ENCODE measurements at regions not wholly inside any gene's neighbourhood (a gene's known extent, or its start where the extent isn't known, plus 50 kb on each side); places are given as distances from the start of the nearest gene placed in this dataset.

DNA sequence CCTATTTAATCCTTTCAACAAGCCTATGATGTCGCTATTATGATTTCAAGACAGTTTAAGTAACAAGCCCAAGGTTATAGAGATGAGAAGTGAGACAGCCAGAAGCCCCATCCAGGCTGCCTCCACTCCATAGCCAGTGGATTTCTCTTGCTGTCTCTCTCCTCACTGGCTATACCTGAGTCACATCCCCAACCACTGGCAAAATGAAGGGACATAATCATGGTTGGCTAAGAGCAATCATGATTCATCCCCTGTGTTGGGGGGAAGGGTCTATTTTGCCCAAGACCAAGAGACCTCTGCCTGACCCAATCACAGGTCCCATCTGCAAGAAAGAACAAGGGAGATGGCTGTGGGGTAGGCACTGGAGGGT, 334.9 kb upstream of the GATB start:
- no peak for DNase-seq (ENCODE audit: low spot score)

DNA sequence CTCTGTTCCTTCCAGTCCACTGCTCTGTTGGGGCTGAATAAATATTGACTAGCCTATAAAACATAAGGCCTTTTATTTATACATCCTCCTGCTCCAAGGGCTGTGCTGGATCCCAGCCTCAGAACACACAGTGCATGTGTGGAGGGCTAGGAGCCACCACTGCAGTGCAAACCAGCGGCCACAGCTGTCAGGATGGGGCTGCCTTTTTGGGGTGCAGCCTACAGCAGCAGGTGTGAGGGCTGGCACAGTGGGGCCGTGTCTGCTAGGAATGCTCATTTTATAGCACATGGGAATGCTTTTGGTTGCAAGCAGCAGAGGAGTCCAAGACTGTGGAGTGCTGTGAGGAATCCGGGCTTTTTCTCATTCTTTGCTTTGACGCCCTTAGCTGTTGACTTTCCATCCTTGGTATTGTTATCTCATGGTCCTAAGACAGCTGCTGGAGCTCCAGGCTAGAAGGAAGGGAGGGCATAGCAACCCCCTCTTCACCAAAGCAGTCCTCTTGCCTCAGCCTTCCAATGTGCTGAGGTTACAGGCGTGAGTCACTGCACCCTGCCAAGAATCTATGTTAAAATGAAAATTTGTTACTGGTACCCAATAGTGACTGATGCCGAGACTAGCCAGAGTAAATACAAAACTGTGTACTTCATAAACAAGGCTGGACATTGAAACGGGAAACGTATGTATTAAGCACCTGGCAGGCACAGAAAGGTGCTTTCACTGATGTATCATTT, 334.3 kb upstream of the GATB start:
- no peak for DNase-seq (ENCODE audit: low spot score)

DNA sequence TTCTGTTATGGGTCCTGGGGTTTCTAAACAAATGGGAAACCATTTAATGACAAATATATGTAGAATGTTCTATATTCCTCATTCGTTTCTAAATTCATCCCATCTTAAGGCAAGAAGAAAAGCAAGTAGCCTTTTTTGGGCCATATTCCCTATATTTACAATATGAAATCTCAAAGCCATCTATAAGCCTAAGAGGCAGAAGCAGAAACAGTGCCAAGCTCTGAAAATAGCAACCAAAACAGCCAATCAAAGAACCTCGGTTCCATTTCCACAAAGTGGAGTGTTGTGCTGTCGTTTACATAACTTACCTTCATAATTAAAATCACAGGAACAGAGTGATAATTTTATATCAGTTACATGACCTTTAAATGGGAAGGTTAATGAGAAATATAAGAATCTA, 330.6 kb upstream of the GATB start:
- DNase-seq (ENCODE audit: low spot score) = no peak

DNA sequence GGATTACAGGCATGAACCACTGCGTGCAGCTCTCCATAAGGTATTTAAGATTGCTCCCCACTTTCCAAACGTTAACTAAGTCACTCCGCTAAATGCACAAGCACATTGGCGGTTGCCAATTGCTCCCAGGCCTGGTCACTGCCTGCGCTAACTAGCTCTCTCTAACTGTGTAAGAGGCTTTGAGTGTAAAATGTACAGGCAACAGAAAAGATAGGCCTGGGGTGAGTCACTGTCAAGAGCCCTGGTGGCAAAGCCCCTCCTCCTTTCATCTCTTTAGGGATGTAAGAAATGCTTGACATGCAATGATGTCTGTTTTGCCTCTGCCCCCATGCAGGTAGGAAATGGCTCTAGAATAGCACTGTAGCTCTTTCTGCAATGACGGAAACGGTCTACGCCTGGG, 329.7 kb upstream of the GATB start:
- DNase-seq (ENCODE audit: low spot score) = no peak

DNA sequence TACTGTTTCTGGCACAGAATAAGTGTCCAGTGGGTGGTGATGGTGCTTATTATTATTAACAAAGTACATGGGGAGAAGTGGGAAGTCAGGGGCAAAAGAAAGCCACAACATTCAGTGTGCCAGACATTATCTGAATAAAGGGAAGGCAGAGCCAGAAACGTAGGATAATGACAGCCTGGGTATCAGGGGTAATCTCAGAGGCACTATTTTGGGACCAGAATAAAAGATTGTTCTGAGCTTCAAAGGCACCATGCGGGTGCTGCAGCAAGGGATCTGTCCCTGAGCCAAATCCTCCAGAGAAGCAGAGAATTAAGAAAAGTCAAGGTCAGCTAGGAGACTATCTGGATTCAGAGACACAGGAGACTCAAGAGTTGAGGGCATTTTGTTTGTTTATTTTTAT, 328.8 kb upstream of the GATB start:
- no peak for DNase-seq (ENCODE audit: low spot score)

DNA sequence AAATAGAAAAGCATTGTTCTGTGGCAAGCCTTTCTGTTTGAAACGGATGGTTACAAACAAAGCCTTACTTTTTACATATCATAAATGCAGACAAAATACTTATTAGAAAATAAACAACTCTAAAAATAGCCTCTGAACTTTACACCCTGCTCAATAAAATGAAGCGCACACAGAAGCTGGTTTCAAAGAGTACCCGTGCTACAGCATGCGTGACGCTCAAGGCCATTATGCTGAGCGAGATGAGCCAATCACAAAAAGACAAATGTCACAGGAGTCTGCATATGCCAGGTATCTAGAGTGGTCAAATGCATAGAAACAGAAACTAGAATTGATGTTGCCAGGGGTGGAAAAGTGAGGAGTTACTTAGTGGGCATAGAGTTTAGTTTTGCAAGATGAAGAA, 326.5 kb upstream of the GATB start:
- DNase-seq (ENCODE audit: low spot score) = no peak

DNA sequence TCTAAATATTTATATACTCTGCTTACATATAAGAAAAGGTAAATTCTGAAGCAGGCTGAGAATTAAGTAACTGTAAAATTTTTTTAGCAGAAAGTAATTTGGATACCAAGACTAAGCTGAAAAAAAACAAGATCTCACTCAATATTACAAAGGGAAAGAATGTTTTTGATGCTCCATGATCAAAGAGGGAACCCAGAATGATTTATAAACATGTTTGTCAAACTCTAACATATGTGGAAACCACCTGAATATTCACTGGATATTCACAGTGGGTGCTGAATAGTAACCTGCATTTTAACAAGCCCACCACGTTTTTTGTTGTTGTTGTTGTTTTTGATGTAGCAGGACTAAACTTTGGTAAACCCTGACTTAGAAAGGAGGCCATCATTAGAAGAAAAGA, 324.9 kb upstream of the GATB start:
- DNase-seq (ENCODE audit: low spot score) = no peak

DNA sequence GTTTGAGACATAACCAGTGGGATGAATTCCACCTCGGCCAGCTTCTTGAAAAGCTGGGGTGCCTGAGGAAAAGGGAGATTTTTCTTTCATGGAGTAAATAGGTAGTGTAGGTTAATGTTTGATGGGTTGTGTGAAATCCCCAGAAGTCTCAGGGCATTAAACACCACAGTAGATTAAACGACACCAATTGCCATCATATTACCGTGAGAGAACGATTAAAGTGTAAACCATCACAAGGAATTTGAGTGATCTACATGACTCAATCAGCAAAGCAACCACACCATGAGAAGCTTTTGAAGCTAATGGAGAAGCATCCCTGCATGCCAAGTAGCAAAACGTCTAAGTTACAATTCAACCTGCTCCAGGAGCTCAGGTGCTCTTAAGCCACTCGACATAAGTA, 322.5 kb upstream of the GATB start:
- DNase-seq (ENCODE audit: low spot score) = no peak

DNA sequence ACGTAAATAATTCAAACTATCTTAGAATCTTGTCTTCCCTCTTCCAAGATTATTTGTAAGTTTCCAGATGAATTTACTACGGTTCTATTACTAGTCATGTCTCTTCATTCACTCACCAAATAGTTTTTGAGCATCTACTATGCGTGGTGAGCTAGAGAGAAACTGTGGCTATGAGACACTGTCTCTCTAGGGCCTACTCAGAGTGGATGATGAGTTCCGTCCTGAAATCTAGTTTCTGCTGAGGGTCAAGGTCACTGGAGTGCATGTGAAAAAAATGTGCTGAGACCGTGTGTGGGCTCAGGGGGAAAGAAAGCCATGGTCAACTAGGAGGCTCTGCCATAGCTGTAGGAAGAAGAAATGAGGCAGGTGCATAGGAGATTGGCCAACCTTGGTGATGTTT, 320.2 kb upstream of the GATB start:
- no peak for DNase-seq (ENCODE audit: low spot score)

DNA sequence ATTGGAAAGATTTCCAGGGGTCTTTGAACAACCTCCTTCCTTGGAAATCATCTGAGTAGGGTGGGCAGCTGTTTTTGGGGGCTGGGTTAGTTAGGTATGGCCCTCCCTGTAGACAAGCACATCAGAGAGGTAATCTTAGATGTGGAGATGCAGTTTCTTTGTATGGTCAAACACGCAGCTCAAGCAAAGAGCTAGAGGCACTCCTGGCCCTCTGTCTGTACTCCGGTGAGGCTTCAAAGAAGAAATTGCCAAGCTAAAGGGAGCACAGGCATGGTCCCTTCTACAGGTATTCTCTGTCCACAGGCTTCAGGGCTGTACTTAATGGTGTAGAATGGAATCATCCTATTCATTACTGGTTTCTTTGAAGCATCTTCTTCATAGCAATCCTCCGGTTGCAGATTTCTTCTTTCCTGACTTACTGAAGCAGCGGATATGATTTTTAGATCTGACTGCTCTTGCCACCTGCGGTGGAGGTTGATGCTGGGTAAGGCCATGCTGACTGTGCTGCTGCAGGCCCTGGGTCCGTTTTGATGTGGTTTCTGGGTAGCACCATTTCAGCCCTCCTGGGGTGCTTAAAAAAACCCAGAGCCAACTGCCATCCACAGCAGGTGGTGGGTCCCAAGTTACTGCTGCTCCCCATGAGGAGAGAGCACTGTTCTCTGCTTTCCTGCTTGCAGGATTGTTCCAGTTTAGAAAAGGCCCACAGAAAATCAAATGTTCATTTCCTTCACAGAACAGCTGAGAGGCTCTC, 318.9 kb upstream of the GATB start:
- DNase-seq (ENCODE audit: low spot score) = no peak

DNA sequence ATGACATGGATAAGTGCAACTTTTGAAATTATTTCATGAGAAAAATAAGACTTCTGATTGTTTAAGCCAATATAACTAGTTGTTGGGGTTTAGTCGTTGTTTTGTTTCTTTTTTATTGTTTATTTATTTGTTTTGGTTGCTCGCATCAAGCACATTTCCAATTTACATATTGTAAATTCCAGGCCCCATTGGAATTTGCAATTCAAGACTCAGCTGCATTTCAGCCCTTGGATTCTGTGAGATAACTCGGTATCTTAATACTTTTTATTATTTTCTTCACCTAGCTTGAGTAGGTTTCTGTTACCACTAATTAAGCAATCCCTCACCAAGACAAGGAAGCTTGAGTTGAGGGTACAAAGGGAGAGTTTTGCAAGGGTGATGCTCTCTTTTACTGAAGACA, 318.3 kb upstream of the GATB start:
- DNase-seq (ENCODE audit: low spot score) = no peak

DNA sequence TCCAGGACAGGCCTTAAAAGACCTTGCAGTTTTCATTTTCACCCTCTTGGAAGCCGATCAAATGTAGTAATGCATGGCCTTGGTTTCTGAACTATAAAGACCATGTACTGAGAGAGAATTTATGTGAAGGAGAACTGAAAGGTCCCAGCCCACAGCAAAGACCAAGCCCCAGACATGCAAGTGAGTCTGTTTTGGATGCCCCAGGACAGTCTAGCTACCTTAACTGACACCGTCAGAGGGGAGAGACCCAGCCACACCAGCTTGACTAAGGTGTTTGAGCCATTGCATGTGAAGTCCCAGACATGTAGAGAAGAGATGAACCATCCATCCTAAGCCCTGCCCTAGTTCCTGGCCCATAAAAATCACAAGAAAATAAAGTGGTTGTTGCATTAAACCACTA, 316.8 kb upstream of the GATB start:
- no peak for DNase-seq (ENCODE audit: low spot score)

DNA sequence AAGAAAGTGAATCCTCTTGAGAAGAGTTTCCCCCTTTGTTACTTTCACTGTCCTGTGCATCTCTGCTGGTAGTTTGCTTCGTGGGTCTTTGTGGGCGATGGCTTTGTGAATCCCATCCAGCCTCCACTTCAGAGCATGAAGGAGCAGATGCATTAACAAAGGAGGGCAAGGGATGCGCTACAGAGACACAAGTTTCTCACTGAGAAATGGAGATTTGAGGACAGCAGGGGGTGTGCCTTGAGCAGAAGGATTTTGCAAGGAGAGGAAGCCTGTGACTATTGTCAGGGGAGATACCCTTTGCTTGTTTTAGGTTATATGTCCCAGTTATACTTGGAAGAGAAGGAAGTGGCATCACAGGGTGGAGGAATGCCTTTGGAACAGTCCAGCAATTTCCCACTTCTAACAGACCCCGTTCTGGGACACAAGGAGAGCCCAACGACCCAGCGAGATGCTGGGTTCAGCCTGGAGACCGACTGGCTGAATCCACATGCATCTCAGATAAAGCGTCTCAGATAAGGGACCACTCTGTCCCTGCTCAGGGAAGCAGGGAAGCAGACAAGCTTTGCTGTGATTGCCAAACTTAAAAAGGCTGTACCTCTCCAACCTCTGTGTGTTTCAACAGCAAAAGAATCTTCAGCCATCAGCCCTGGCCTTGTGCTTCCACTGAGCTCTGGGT, 314.6 kb upstream of the GATB start:
- DNase-seq (ENCODE audit: low spot score) = no peak

DNA sequence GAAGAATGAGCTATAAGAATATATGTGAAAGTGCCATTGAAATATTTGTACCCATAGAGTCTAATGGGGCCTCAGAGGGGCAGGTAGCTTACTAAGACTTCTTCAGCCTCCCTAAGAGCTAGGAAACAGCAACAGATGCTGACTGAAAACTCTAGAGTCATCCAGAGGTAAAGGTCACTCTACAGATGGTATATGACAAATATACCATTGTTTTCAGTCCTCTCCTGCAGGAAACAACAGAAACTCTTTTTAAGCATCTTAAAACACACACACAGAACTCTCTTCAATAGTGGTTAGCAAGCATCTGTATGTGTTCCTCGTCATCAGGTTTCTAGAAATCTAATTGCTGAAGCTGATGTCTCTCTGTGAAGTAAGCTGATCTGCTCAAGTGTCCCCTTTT, 313.8 kb upstream of the GATB start:
- no peak for DNase-seq (ENCODE audit: low spot score)

DNA sequence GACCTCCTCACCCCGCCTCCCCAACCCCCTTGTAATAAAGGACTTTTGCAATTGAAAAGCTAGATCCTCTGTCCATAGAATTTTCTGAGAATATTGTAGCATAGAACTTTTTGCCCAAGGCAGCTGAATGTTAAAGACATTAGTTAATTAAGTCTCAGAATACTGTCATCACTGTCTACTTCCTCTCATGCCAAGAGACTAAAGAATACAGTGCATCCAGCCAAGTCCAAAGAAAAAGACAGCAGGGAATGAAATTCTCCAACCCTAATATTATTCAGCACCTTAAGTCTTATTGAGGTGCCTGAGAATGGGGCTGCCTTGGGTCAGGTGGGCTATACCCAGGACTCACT, 313.3 kb upstream of the GATB start:
- no peak for DNase-seq (ENCODE audit: low spot score)

DNA sequence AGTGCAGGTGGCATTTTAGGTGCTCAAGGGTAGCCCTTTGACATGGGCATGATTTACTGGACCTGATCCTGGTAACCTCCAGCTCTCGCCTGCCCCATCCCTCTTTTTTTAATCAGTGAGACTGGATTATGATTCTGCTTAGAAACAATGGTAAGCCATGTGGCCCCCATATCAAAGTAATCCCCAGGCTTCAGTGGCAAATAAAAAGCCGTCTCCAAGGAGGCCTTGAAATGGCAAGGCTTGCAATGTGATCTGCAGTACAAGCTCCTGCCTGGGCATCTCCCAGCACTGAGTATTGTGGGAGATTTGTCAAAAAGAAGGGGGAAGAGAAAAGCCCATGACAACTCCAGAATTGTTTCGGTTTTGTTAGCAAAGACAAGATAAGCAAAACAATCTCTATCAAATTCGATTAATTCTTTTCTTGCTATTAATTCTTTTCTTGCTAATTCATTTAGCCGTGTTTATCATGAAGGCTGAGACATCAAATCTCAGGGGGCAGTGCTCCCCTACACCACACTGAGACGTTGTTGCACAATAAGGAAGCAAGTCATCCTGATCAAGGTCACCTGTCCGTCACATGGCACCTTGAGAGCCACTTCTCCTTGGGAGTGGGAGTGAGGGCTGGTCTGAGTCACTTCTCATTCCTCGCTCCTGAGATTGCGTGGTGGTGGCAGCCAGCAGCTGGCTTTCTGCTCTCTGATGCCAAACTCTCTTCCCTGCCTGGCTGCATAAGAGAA, 312.7 kb upstream of the GATB start:
- no peak for DNase-seq (ENCODE audit: low spot score)

DNA sequence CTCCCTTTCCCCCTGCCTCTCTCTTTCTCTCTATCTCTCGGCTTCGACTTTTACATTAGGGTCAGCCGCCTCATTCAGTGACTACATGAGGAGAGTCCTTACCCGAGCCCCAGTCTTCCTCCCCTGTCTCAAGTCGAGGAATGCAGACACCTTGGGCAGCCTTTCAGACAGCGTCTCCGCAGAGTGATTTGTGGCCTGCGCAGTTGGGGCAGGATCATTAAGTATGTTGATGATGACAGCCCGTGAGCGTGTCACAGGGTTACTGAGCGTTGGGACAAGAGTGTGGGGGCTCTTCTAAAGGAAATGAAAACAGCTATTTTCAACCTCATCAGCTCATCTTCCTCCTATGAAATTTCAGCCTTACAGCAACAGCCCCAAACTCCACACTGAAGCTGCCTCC, 312.1 kb upstream of the GATB start:
- DNase-seq (ENCODE audit: low spot score) = no peak

DNA sequence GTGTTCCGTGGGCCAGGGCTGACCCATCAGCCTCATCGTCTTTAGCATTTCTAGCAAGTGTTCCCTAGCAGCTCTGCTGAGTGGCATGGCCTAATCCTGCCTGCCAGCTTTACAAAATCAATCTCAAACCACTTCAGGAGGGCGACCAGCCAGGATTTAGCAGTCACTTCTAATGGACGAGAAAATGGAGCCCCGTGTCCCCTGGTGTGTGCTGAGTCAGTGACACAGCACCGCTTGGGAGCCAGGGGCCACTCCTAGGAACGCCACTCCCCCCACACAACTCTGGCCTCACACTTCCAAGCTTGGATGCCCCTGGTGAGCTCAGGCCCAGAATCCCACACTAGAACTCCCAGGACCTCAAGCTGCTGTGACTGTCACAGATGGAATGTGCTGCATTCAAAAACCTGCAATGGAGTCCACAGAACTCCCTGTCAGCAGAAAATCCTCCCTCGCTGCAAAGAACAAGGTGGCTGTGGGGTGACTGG, 311.2 kb upstream of the GATB start:
- no peak for DNase-seq (ENCODE audit: low spot score)

DNA sequence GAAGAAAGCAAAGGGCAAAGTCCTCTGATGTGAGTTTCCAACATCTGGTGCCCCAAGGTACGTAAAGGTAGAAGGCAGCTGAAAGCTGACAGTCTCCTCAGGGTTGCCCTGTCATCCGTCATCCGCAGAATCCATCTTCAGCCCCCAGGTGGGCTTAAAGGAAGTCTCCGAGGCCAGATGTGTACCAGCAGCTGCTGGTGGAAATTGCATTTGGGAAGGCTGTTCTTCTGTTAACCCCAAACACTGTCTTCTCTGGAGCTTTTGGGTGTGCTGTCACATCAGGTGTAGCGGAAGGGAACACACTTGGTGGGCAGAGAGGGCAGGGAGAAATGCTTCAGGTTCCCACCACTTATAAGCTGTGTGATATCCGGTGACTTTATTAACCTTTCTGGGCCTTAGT, 310.0 kb upstream of the GATB start:
- no peak for DNase-seq (ENCODE audit: low spot score)

DNA sequence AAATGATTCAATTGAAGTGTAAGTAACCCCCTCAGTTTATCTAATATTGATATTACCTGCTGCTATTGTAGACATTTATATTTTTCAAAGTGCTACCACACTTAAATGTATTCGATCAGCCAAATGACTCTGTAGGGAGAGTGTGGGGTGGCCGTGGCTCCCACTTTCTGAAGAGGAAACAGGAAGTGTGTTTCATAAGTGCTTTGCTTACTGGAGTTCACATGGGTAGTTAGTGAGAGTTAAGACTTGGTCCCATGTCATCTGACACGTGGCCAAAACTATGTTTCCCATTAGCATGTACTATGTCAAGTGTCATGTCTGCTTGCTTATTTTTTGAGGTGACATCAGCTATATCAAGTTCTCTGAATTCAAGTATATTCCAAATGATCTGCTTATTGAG, 308.1 kb upstream of the GATB start:
- no peak for DNase-seq (ENCODE audit: low spot score)

DNA sequence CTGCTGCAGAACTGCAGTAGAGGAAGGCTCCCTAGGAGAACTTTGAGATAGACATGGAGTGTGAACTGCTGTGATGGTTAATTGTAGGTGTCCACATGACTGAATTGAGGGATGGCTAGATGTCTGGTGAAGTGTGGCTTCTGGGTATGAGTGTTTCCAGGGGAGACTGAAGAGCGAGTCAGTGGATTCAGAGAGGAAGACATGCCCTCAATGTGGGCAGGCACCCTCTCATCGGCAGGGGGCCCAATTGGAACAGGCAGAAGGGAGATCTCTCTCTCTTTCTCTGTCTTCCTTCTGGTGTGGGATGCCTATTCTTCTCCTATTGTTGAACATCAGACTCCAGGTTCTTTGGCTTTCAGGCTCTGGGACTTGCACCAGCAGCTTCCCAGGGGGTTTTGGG, 304.7 kb upstream of the GATB start:
- DNase-seq (ENCODE audit: low spot score) = no peak

DNA sequence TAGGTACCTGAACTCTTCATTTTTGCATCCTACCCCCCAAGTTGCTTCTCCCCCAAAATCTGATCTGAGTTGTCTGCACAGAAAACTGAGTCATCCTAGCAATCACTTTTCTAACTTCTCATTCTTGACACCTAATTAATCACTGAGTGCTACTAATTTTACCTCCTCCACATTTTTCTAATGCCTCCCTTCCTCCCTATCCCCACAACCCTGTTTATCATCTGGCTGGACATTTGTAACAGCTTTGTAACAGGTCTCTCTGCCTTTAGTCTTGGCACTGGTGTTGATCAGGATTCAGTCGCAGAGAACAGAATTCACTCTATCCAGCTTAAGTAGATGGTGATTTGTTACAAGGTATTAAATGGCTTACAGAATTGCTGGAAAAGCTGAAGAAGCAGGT, 303.9 kb upstream of the GATB start:
- DNase-seq (ENCODE audit: low spot score) = no peak

DNA sequence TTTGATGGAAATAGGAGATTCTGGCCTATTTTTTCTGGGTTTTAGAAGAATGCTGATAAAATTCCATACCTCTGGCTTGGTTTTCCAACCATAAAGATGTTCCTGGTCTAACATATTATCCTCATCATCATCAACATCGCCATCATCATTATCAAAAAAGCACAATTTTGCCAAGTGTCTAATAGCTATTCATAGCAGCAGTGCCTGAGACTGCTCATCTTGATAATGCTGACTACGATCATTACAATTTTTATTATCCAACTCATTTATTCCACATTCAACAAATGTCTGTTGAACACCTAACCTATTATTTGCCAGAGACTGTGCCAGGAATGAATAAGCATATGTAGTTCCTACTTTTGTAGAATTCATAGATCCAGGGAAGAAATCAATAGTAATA, 303.5 kb upstream of the GATB start:
- no peak for DNase-seq (ENCODE audit: low spot score)
